Stimulated activated CD4-positive, alpha-beta T cell treated with anti-CD3 and anti-CD28 coated beads, Interleukin-1b, Interleukin-23, amount 100 ng/mL, for 1 hour (primary cell): ENCODE measurements at regions not wholly inside any gene's neighbourhood (a gene's known extent, or its start where the extent isn't known, plus 50 kb on each side); places are given as distances from the start of the nearest gene placed in this dataset.

Experiments used
- DNase-seq, 2 donors: peaks; one replicate each; pipeline ENCODE4 v3.0.0-alpha.2; 2020; ENCODE audit warnings: low read depth in 2 of 2

- DNase-seq = no peak
These were observed 968.5 kb upstream of the GJE1 start for GRCh38 chr6:141164042-141164743.

- no peak for DNase-seq
These were observed 969.6 kb upstream of the GJE1 start for GRCh38 chr6:141163107-141163506.

GRCh38 chr6:141158740-141159139, 974.0 kb upstream of the GJE1 start:
- no peak for DNase-seq

GRCh38 chr6:141153563-141153962, 979.2 kb upstream of the GJE1 start:
- DNase-seq = no peak

- DNase-seq = no peak
These were observed 979.8 kb upstream of the GJE1 start for GRCh38 chr6:141152951-141153350.

GRCh38 chr6:141151710-141152417, 980.9 kb upstream of the GJE1 start:
- DNase-seq = no peak

GRCh38 chr6:141141870-141142269, 990.9 kb upstream of the GJE1 start:
- no peak for DNase-seq

- no peak for DNase-seq
These were observed 991.8 kb upstream of the GJE1 start for GRCh38 chr6:141140905-141141304.

- no peak for DNase-seq
These were observed 993.3 kb upstream of the GJE1 start for GRCh38 chr6:141139461-141139860.

- DNase-seq = no peak
These were observed 998.0 kb upstream of the GJE1 start for GRCh38 chr6:141134723-141135122.

GRCh38 chr6:141133836-141134235, 998.9 kb upstream of the GJE1 start:
- no peak for DNase-seq

- no peak for DNase-seq
These were observed 999.4 kb upstream of the GJE1 start for GRCh38 chr6:141133346-141133745.

- no peak for DNase-seq
These were observed 1001.1 kb upstream of the GJE1 start for GRCh38 chr6:141131616-141132015.

- no peak for DNase-seq
These were observed 1009.2 kb upstream of the GJE1 start for GRCh38 chr6:141123497-141123896.

GRCh38 chr6:141123049-141123448, 1009.7 kb upstream of the GJE1 start:
- no peak for DNase-seq

GRCh38 chr6:141118991-141119390, 1013.7 kb upstream of the GJE1 start:
- DNase-seq = no peak

GRCh38 chr6:141117874-141118273, 1014.9 kb upstream of the GJE1 start:
- DNase-seq = no peak

- no peak for DNase-seq
These were observed 1022.2 kb upstream of the GJE1 start for GRCh38 chr6:141110481-141110880.

- no peak for DNase-seq
These were observed 1025.0 kb upstream of the GJE1 start for GRCh38 chr6:141107591-141108160.

GRCh38 chr6:141105481-141105880, 1027.2 kb upstream of the GJE1 start:
- DNase-seq = no peak

GRCh38 chr6:141103246-141103645, 1029.5 kb upstream of the GJE1 start:
- no peak for DNase-seq

GRCh38 chr6:141097471-141097870, 1035.3 kb upstream of the GJE1 start:
- no peak for DNase-seq

- DNase-seq = no peak
These were observed 1037.4 kb upstream of the GJE1 start for GRCh38 chr6:141095308-141095707.
